GM21825 (cell line): ENCODE measurements at regions not wholly inside any gene's neighbourhood (a gene's known extent, or its start where the extent isn't known, plus 50 kb on each side); places are given as distances from the start of the nearest gene placed in this dataset.
"Not testable (repeated sequence)": the region's sequence is repeated elsewhere in the genome, so short reads cannot be mapped to it uniquely, and the experiment has no call there.

Experiments used
- ATAC-seq: cut with Tn5 transposase; IDR thresholded peaks from one replicate; pipeline ENCODE4 v1.9.1; 2021; ENCODE audit warnings: mild to moderate bottlenecking, moderate library complexity; ENCODE audit not compliant: unreplicated experiment

DNA sequence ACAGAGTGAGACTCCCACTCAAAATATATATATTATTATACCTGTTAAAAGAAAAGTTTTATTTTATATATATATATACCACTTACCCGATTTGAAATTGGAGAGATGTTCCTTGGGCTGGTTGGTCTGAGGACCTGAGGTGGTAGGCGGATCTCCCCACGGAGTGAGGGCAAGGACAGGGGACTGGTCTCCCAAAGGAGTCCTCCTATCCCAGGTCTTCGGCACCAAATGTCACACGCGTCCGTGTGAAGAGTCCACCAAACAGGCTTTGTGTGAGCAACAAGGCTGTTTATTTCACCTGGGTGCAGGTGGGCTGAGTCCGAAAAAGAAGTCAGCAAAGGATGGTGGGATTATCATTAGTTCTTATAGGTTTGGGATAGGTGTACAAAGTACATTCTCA is 228.2 kb downstream of the COPRS start:
- ATAC-seq, result not testable (repeated sequence)

GRCh38 chr17:31629696-31630470 is 229.2 kb downstream of the COPRS start:
- no peak for ATAC-seq

DNA sequence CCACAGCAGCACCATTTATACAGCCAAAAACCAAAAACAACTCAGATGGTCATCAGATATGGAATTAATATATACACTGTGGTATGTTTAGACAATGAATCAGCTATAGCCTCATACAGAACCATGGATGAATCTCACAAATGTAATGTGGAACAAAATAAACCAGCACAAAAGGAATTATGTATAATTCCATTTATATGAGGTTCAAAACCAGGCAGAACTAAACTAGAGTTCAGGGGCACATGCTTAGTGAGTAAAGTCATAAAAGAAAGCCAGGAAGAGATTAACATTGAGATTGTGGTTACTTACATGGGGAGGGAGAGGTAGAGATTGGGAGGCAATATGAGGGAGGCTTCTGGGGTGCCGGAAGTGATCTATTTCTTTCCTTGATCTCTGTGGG is 231.1 kb downstream of the COPRS start:
- no peak for ATAC-seq

DNA sequence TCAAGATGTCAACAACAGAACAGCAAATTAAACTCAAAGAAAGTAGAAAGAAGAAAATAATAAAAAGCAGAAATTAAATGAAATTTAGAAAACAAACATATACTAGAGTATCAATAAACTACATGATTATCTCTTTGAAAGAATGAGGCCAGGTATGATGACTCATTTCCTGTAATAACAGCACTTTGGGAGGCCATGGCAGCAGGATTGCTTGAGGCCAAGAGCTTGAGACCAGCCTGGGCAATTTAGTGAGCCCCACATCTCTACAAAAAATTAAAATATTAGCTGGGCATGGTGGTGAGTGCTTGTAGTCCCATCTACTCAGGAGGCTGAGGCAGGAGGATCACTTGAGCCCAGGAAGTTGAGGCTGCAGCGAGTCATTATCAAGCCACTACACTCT is 232.5 kb downstream of the RAB11FIP4 start:
- ATAC-seq, result no peak

GRCh38 chr17:31622500-31622899 is 231.0 kb downstream of the RAB11FIP4 start:
- ATAC-seq, result no peak

GRCh38 chr17:31621566-31621965 is 230.1 kb downstream of the RAB11FIP4 start:
- ATAC-seq, result no peak

DNA sequence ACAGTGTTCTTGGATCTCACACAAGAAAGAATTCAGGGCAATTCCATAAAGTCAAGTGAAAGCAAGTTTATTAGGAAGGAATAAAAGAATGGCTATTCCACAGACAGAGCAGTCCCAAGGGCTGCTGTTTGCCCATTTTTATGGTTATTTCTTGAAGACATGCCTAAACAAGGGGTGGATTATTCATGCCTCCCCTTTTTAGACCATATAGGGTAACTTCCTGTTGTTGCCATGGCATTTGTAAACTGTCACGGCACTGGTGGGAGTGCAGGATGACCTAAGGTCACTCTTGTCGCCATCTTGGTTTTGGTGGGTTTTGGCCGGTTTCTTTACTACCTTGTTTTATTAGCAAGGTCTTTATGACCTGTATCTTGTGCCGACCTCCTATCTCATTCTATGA is 219.6 kb downstream of the RAB11FIP4 start:
- ATAC-seq, result not testable (repeated sequence)

- no peak for ATAC-seq
These were observed 218.8 kb downstream of the RAB11FIP4 start for GRCh38 chr17:31609996-31610910.

DNA sequence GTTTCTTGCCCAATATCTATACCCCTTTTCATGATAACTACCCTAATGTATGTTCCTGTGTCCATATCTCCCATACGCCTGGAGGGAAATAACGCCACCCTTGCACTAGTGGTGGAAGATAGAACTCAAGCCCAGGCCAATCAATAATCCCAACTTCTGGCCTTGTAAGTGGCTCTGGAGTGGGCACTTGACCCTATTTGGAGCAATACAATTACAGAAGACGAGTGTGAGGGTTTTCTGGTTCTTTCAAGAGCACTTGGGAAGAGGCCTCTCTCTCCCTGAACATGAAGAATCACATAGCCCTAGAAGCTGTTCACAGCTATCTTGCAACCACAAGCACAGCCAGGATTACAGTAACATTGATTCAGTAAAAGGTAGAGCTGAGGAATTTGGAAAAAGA is 217.9 kb downstream of the RAB11FIP4 start:
- ATAC-seq, result no peak

DNA sequence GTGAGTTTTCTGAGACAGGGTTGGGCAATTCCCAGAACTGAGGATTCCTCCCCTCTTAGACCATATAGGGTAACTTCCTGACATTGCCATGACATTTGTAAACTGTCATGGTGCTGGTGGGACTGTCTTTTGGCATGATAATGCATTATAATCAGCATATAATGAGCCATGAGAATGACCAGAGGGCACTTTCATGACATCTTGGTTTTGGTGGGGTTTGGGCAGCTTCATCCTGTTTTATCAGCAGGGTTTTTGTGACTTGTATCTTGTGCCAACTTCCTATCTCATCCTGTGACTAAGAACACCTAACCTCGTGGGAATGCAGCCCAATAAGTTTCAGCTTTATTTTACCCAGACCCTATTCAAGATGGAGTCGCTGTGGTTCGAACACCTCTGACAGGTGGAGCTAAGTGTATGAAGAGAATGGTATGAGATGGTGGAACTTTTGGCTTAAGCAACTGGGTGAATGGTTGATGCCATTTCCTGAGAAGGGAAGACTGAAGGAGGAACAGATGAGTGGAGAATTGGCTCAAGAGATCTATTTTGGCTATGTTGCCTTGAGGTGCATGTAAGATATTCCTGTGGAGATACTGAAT is 217.3 kb downstream of the RAB11FIP4 start:
- no peak for ATAC-seq

DNA sequence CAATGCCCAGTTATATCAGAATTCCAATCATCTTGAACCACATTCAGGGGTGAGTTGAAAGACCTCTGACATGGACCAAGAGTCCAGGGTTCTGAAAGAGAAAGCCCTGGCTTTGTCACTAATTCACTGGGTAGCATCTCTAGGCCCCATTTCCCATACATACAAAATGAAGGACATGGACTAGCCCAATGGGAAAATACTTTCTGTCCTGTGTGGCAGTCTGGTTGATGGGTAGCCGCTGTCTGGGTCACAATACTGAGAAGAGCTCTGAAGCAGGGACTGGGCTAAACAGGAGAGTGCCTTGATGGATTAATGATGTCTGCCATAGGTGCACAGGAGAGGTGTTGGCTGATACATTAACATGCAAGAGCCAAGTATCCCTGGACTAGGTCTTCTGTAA is 214.3 kb downstream of the RAB11FIP4 start:
- no peak for ATAC-seq

DNA sequence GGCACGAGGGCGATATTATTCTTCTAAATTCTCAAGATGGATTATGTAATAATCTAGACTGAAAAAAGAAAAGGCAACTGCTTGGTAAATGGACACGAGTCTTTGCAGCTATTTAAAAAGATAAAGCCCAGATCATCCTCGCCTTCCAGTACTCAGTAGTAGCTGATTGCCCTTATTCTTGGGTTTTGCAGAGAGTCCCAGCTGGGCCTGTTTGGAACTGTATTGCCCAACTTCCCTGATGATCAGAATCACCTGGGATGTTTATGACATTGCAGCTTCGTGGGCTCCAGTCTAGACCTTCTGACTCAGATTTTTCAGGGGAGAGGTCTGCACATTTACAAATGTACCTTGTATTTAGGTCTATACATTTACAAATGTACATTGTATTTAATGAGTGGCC is 213.5 kb downstream of the RAB11FIP4 start:
- no peak for ATAC-seq

- not testable (repeated sequence) for ATAC-seq
These were observed 208.7 kb downstream of the RAB11FIP4 start for GRCh38 chr17:31600144-31600543.

GRCh38 chr17:31598921-31599571 is 207.6 kb downstream of the RAB11FIP4 start:
- ATAC-seq, result no peak

GRCh38 chr17:31598399-31598782 is 206.9 kb downstream of the RAB11FIP4 start:
- no peak for ATAC-seq

DNA sequence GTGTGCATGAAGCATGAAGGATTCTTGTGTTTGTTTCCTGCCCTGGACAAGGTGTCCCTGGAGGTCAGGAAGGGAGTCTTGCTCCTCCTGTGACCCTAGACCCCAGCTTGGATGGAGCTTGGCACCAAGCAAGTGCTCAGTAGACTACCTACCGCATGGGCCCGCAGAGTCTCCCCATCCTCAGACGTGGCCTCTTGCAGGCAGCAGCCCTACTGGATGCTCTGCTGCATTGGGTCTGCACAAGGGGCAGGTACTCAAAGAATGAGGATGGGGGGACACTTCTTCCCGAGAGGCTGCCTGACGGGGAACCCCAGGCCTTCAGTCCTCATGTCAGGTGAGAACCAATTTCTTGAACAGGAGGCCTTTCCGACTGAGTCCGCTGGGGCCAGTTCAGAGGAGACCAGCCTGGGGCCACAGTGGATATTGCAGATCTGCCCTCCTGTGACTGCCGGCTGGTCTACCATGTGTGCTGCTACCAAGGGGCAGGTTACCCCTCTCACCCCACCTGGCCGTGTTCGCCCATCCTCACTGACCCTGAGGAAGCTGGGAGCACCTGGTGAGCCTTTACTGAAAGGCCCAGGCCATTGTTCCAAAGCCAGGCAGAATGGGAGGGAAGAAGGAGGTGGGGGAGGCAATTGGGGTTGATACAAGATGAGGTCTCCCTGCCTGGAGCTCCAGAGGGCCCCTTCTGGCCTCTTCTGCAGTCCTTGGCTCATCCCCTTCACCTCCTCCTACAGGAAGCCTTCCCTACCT is 206.3 kb downstream of the RAB11FIP4 start:
- no peak for ATAC-seq

- ATAC-seq, result peak; percentile 67
These were observed 205.2 kb downstream of the RAB11FIP4 start for GRCh38 chr17:31596382-31597323.

GRCh38 chr17:31595666-31596381 is 204.3 kb downstream of the RAB11FIP4 start:
- no peak for ATAC-seq

- no peak for ATAC-seq
These were observed 203.6 kb downstream of the RAB11FIP4 start for GRCh38 chr17:31595076-31595475.
